Fibroblast of villous mesenchyme (primary cell): ENCODE measurements at regions not wholly inside any gene's neighbourhood (a gene's known extent, or its start where the extent isn't known, plus 50 kb on each side); places are given as distances from the start of the nearest gene placed in this dataset.

Source experiments
- DNase-seq: peaks from one replicate; pipeline ENCODE4 v3.0.0-alpha.2; 2010; ENCODE audit warnings: low read depth
- H3K4me3 ChIP-seq: 2 replicates; pipeline ENCODE4 v1.5.1; 2011; ENCODE audit warnings: low read depth, mild to moderate bottlenecking, low read length
- CTCF ChIP-seq: IDR thresholded peaks from 2 replicates; pipeline ENCODE4 v1.5.1; 2012; ENCODE audit warnings: low read depth, mild to moderate bottlenecking, low read length; ENCODE audit not compliant: insufficient read depth

DNA sequence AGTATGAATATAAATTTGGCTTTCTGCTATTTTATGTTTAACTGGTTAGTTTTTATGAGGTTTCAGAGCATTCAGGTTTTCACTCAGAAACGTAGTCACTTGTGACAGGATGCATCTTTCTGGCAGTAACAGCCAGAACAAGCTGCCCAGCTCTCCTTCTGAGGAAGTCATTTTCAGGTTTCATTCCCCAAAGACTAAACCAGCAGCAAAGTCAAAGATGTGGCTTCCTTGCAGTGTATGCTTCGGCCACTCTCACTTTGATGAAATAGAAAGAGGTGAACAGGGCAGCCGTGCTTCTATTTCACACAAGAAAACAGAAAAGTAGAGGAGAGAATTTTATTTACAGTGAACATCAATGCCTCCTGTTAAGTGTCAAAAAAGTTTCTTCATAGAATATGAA lies 469.1 kb downstream of the BTBD3 start:
- no peak for TF ChIP-seq CTCF
- no peak for DNase-seq
- no peak overlapping the region for H3K4me3 ChIP-seq

DNA sequence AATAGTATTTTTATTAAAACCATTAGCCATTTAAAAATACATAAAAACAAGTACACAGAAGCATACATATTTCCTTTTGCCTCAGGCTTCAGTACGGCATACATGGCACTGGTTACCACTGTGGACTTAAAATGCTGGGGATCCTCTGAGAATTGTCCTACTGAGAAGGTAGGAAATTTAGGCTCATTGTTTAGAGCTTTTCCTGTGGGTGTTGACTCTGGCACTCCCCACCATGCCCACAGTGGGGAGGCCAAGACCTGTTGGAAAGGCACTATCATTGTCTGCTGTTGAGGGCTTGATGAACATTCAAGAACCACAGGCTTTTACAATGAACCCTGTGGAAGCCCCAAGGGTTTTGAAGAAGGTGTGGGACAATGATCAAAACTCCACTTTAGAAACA lies 473.4 kb downstream of the BTBD3 start:
- TF ChIP-seq CTCF, result no peak
- DNase-seq, result no peak

DNA sequence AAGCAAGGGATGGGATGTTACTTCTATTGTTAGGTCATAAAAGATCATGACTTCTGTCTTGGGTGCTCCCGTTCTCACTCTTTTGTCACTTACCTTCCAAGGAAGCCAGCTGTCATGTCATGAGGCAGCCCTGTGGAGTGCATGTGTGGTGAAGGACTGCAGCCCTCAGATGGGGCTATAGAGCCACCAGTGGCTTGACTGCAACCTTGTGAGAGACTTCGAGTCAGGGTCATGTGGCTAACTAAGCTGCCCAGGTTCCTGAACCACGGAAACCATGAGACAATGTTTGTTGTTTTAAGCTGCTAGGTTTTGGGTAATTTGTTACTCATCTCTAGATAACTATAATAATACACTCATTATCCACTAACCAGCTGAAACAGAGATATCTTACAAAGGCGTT lies 477.1 kb downstream of the BTBD3 start:
- peak; percentile 29 for DNase-seq
- TF ChIP-seq CTCF, result peak; percentile 6
- no peak overlapping the region for H3K4me3 ChIP-seq

More for the DNA sequence above, 473.4 kb downstream of the BTBD3 start:
- no peak overlapping the region for H3K4me3 ChIP-seq

GRCh38 chr20:12395353-12395752 lies 477.7 kb downstream of the BTBD3 start:
- DNase-seq, result peak; percentile 46
- no peak for TF ChIP-seq CTCF
- no peak overlapping the region for H3K4me3 ChIP-seq

DNA sequence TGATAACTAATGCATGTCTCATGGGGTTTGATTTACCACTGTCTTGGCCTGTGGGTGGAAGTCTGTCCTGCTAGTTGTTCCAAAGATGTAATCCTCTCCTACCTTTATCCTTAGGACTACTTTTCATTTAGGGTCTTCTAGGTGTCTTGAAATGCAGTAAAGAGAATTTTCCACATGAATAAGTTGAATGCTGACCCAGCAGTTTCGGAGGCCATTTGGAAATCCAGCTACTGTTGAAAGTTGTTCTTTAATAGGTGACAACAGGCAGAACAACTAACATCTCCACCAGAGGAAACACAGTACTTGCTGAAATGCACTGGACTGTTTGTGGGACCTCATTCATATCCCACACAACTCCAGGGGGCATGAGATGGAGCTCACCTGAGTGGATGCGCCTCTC lies 478.1 kb downstream of the BTBD3 start:
- DNase-seq, result no peak
- no peak overlapping the region for H3K4me3 ChIP-seq
- TF ChIP-seq CTCF, result no peak

DNA sequence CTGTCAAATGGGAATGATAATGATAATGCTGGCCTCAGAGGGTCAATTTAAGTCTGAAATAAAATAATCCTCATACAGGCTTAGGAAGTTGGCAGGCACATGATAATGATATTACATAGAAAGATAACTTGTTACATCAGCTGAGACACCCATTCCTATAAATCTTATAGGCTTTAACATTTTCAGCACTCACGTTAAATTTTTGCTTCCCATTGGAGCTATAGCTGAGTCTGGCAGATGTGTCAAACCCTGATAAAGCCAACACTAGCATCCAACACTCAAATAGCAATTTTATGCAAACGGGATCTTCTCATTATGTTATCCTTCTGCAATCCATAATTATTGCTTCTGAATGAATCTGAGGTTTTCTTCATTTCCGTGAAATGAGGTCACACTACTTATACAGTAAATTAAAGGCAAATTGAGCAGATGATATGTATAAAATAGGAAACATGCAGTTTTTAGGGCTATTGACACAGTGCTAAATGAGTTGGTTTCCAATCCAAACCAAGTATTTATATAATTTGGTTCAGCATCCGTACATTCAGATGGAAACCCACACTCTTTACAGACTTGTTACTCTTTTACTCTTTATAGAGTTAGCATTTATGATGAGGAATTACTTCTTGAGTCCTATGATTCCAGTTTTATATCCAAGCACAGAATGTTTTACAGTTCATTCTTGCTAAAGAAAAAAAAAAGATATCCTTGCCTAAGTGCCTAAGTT lies 481.6 kb downstream of the BTBD3 start:
- no peak for TF ChIP-seq CTCF
- no peak overlapping the region for H3K4me3 ChIP-seq
- DNase-seq, result no peak

GRCh38 chr20:12404941-12405340 lies 487.2 kb downstream of the BTBD3 start:
- no peak for TF ChIP-seq CTCF
- H3K4me3 ChIP-seq, result no peak overlapping the region
- no peak for DNase-seq
